HL-60 (cell line): ENCODE measurements at regions not wholly inside any gene's neighbourhood (a gene's known extent, or its start where the extent isn't known, plus 50 kb on each side); places are given as distances from the start of the nearest gene placed in this dataset.

Source experiments
- TF ChIP-seq, protein P1 (sequence below): IDR thresholded peaks from one replicate; pipeline ENCODE4 v1.5.1; 2011; ENCODE audit warnings: low read length, control low read depth, inconsistent platforms; ENCODE audit not compliant: insufficient read depth
- TF ChIP-seq, protein P2 (sequence below): IDR thresholded peaks from 2 replicates; pipeline ENCODE4 v1.6.1; 2012; ENCODE audit warnings: low read depth; ENCODE audit not compliant: insufficient replicate concordance

DNA sequence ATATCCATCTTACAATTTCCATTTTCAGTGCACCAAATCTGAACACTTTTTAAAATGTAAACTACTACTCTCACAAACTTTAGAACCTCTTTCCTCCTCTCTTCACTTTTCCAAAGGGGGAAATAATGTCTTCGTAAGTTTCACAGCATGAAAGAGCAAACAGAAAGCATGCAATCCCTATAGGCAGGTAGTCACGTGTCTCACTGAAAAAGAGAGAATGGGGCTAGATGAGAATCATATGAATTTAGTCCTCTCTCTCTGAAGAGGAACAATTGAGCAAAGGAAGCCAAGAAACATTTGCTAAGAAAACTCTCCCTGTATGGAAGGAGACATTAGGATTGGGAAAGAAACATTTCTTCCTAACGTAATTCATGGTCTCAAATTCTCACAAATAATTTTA is 613.9 kb downstream of the PLA2G4A start:
- TF ChIP-seq, protein P1, sequence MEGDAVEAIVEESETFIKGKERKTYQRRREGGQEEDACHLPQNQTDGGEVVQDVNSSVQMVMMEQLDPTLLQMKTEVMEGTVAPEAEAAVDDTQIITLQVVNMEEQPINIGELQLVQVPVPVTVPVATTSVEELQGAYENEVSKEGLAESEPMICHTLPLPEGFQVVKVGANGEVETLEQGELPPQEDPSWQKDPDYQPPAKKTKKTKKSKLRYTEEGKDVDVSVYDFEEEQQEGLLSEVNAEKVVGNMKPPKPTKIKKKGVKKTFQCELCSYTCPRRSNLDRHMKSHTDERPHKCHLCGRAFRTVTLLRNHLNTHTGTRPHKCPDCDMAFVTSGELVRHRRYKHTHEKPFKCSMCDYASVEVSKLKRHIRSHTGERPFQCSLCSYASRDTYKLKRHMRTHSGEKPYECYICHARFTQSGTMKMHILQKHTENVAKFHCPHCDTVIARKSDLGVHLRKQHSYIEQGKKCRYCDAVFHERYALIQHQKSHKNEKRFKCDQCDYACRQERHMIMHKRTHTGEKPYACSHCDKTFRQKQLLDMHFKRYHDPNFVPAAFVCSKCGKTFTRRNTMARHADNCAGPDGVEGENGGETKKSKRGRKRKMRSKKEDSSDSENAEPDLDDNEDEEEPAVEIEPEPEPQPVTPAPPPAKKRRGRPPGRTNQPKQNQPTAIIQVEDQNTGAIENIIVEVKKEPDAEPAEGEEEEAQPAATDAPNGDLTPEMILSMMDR: no peak
- TF ChIP-seq, protein P2, sequence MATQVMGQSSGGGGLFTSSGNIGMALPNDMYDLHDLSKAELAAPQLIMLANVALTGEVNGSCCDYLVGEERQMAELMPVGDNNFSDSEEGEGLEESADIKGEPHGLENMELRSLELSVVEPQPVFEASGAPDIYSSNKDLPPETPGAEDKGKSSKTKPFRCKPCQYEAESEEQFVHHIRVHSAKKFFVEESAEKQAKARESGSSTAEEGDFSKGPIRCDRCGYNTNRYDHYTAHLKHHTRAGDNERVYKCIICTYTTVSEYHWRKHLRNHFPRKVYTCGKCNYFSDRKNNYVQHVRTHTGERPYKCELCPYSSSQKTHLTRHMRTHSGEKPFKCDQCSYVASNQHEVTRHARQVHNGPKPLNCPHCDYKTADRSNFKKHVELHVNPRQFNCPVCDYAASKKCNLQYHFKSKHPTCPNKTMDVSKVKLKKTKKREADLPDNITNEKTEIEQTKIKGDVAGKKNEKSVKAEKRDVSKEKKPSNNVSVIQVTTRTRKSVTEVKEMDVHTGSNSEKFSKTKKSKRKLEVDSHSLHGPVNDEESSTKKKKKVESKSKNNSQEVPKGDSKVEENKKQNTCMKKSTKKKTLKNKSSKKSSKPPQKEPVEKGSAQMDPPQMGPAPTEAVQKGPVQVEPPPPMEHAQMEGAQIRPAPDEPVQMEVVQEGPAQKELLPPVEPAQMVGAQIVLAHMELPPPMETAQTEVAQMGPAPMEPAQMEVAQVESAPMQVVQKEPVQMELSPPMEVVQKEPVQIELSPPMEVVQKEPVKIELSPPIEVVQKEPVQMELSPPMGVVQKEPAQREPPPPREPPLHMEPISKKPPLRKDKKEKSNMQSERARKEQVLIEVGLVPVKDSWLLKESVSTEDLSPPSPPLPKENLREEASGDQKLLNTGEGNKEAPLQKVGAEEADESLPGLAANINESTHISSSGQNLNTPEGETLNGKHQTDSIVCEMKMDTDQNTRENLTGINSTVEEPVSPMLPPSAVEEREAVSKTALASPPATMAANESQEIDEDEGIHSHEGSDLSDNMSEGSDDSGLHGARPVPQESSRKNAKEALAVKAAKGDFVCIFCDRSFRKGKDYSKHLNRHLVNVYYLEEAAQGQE: no peak
